ENCODE measurements at regions not wholly inside any gene's neighbourhood (a gene's known extent, or its start where the extent isn't known, plus 50 kb on each side); places are given as distances from the start of the nearest gene placed in this dataset.

- DNase-seq, result no peak
These were observed 243.7 kb downstream of the NPHP4 start for GRCh38 chr1:5748286-5749225.

GRCh38 chr1:5747426-5748285 lies 244.6 kb downstream of the NPHP4 start:
- no peak for DNase-seq

DNA sequence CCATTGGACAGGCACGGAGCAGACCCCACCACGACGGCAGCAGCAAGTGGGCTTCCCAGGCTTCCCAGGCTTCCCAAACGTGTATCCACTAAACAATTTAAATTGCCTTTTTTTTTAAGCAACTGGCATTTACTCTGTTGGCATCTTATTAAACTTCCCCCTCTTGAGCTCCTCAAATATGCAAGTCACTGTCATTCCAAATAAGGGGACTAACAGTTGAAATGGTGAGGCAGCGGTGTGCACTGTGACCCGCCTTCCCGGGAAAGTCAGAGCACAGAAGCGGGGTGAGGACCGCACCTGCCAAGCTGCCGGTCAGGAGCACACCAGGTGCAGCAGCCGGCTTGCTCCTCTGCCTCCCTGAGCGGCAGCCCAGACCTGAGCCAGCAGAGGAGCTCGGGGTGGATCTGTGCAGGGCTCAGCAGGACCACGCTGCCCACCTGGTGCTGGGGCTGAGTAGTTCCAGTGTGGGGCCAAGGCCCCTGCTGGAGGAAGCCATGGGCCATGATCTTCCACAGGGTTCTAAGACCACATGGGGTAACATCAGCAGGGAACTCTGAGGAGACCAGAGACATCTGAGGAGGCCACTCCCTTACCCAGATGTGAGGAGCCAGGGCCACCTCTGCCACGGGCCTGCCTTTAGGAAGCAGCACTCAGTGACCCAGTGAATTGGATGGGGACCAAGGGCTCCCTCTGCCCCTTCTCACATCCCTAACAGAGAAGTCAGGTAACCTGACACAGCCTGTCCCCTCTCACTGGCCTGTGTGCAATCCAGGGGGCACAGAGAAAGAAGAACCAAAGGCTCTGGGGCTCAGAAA lies 245.4 kb downstream of the NPHP4 start:
- no peak for DNase-seq

- DNase-seq, result peak; percentile 43
These were observed 246.2 kb downstream of the NPHP4 start for GRCh38 chr1:5745800-5746610.

DNA sequence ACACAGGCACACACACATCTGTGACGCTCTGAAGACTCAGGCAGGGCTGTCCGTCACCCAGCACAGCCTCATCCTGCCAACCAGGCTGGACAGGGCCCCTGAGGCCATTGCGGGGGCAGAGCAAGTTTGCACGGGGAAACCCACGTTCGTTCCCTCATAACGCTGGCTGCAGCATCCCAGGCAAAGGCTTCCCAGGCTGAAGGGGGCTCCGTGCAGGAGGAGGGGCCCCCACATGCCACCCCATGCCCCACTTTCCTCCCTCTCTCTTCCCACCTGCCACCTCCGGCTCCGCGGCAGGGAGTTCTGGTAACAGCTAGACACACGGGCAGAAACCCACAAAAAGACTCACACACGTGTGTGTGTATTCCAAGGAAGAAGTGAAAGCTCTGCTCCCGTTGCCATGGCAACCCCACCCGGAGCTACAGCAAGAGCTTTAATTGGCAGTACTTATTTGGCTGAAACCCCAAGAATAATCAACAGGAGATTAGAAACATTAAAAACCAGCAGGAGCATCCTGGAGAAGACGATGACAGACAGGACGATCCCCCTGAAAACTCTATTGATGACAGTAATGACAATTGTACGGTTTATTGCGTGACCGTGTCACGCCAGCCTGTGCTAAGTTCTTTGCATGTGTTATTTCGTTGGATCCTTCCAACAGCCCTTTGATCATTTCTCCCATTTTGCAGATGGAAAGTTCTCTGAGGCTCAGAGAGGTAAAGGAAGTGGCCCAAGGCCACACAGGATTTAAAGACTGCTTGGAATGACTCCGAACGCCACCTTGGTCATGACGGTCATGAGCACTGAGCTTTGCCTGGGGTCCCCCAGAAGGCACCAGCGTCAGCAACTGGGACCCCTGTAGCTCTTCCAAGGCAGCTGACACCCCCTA lies 247.1 kb downstream of the NPHP4 start:
- peak; percentile 16 for DNase-seq

- DNase-seq, result no peak
These were observed 247.9 kb downstream of the NPHP4 start for GRCh38 chr1:5744341-5744740.

- DNase-seq, result no peak
These were observed 248.7 kb downstream of the NPHP4 start for GRCh38 chr1:5743435-5744095.

- DNase-seq, result no peak
These were observed 249.4 kb downstream of the NPHP4 start for GRCh38 chr1:5742801-5743200.

GRCh38 chr1:5742032-5742431 lies 250.2 kb downstream of the NPHP4 start:
- no peak for DNase-seq

GRCh38 chr1:5740865-5741860 lies 251.1 kb downstream of the NPHP4 start:
- DNase-seq, result no peak

GRCh38 chr1:5740450-5740849 lies 251.8 kb downstream of the NPHP4 start:
- DNase-seq, result no peak

- no peak for DNase-seq
These were observed 252.6 kb downstream of the NPHP4 start for GRCh38 chr1:5739561-5740078.

DNA sequence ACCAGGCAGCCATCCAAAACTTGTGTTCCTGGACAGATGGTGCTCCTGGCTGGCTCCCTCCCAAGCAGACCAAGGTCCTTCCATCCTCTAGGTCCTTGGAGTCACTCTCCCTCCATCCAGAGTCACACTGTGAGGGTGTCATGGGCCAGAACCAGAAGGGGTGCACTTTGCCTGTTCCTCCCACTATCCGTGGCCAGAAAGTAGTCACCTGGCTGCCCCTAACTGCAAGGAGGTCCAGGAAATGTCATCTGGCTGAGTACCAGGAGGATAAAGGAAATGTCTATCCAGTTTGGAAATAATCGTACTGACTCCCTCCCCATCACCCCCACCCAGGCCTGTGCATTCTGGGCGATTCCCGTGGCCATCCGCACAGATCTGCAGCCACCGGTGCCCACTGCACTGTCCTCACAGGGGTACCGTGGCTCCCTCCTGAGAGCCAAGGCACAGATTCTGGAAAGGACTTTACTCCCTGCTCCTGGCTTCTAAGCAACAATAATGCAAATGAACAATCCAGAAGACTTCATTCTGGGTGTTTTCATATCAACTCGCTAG lies 253.2 kb downstream of the NPHP4 start:
- no peak for DNase-seq

- no peak for DNase-seq
These were observed 255.1 kb downstream of the NPHP4 start for GRCh38 chr1:5737081-5737480.

- no peak for DNase-seq
These were observed 257.2 kb downstream of the NPHP4 start for GRCh38 chr1:5734996-5735395.

DNA sequence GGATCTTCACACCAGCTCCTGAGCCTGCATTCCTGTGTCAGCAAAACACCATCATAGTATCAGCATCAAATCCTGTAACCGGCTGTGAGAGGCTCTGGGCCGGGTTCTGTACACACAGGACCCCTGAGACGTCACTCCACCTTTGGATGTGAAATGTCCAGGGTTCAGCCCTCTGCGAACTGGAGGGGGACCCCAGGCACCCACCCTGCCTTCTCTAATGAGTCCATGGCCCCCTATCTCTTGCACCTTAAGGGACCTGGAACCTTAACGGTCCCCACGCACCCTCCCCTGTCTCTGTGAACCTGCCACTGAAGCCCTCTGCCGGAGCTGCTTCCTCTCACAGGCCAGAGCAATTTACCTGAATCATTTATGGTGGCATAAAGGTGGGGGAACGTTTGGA lies 257.8 kb downstream of the NPHP4 start:
- DNase-seq, result no peak

- no peak for DNase-seq
These were observed 258.6 kb downstream of the NPHP4 start for GRCh38 chr1:5733596-5733995.

DNA sequence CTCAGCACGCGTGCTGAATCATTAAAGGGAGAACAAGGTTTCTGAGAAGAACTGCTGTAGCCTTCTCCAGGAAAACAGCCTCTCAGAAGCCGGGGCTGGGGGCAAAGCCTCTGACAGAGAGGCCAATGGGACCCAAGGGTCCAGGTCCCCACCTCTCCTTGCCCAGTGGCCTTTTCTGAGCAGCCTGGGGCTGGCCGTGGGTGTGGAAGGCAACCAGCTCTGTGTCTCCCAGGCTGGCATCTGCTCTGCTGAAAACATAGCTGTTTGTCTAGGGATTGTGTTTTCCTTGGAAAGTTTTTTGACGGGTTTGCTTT lies 261.2 kb downstream of the NPHP4 start:
- DNase-seq, result no peak

All from NCI-H1694 treated with DMSO at 0.1 percent for 48 hours (cell line).